Transverse colon (tissue), 4 donors: ENCODE measurements at regions not wholly inside any gene's neighbourhood (a gene's known extent, or its start where the extent isn't known, plus 50 kb on each side); places are given as distances from the start of the nearest gene placed in this dataset.
"Not testable (repeated sequence)": the region's sequence is repeated elsewhere in the genome, so short reads cannot be mapped to it uniquely, and the experiment has no call there.

ENCODE experiments used
- DNase-seq: peaks from one replicate; pipeline ENCODE4 v3.0.0-alpha.2; 2019
- H3K27ac ChIP-seq, 4 donors: fragments of 200-600 bp; sonication (generic); 2 replicates each; pipeline ENCODE4 v1.5.1; 2016 to 2018; ENCODE audit warnings: inconsistent platforms in 4 of 4
- H3K27me3 ChIP-seq: fragments of 200-600 bp; sonication (generic); 2 replicates; pipeline ENCODE4 v1.5.1; 2017; ENCODE audit warnings: inconsistent platforms
- H3K36me3 ChIP-seq, 4 donors: fragments of 200-600 bp; sonication (generic); 2 replicates each; pipeline ENCODE4 v1.5.1; 2017 to 2019; ENCODE audit warnings: inconsistent platforms in 4 of 4
- H3K4me1 ChIP-seq, 4 donors: fragments of 200-600 bp; sonication (generic); 2 replicates each; pipeline ENCODE4 v1.5.1; 2017 to 2020; ENCODE audit warnings: inconsistent platforms in 4 of 4
- H3K4me3 ChIP-seq, 4 donors: fragments of 200-600 bp; sonication (generic); 1 replicate in 1 of 4; 2 replicates in 3 of 4; pipeline versions ENCODE4 v1.5.1 to v1.6.1; 2017 to 2019; ENCODE audit warnings: inconsistent platforms in 4 of 4
- H3K9me3 ChIP-seq, 2 donors: fragments of 200-600 bp; sonication (generic); 2 replicates each; pipeline ENCODE4 v1.5.1; 2017 to 2019; ENCODE audit warnings: inconsistent platforms in 2 of 2
- CTCF ChIP-seq, 5 experiments: fragments of 200-600 bp in 3 of 5; fragments of 450-650 bp in 2 of 5; sonication (generic) in 3 of 5; IDR thresholded peaks; 1 replicate in 2 of 5; 2 replicates in 3 of 5; pipeline ENCODE4 v1.5.1; 2016 to 2017; ENCODE audit warnings: antibody characterized with exemption in 5 of 5, inconsistent platforms in 3 of 5, mild to moderate bottlenecking in 2 of 5, moderate library complexity in 1 of 5
- EP300 ChIP-seq: sonication (generic); formaldehyde crosslinking; IDR thresholded peaks from one replicate; pipeline ENCODE4 v1.6.1; 2017; ENCODE audit warnings: antibody characterized with exemption, low read depth
- POLR2A ChIP-seq: fragments of 450-650 bp; IDR thresholded peaks from one replicate; pipeline ENCODE4 v1.6.1; 2016; ENCODE audit warnings: antibody characterized with exemption, mild to moderate bottlenecking, moderate library complexity
- POLR2AphosphoS5 ChIP-seq, 3 donors: sonication (generic); formaldehyde crosslinking; IDR thresholded peaks; one replicate each; pipeline ENCODE4 v1.6.1; 2016; ENCODE audit warnings: antibody characterized with exemption in 3 of 3
- WGBS, 2 donors: methylation state at CpG; one replicate each; pipeline ENCODE4 v1.1.5; 2018; ENCODE audit warnings: low coverage in 1 of 2; 5-methylcytosine and 5-hydroxymethylcytosine counted together
- in situ Hi-C, 4 donors: fragments of 200-750 bp; cut with MboI; loops; one replicate each; pipeline versions ENCODE4 v1.15.0 to v1.15.1; 2017; ENCODE audit warnings: low sequenced_read_pairs in 3 of 4, low pct_ligation_motif_present in 1 of 4, low pct_unique_long_range_greater_than_20kb in 1 of 4
- intact Hi-C: fragments of 100-400 bp; cut with DNase I; formaldehyde crosslinking; loops from one replicate; pipeline ENCODE4 v1.15.1; 2023; ENCODE audit warnings: low total_unique reads

GRCh38 chrX:73390628-73391567 is 56.0 kb upstream of the CDX4 start:
- DNase-seq, result no peak
- H3K27me3 ChIP-seq, result no peaks in the 10 kb centered on the region
- in situ Hi-C loops, result no loop called here

GRCh38 chrX:73366696-73367095 is 80.2 kb upstream of the CDX4 start:
- intact Hi-C loops (no loop called here), in situ Hi-C loops (no loop called here)
- no peaks in the 10 kb centered on the region for H3K27me3 ChIP-seq
- no peaks in the 10 kb centered on the region for H3K36me3 ChIP-seq
- H3K9me3 ChIP-seq, result no peaks in the 10 kb centered on the region
- no peak overlapping the region for H3K27ac ChIP-seq
- no peaks in the 10 kb centered on the region for H3K4me1 ChIP-seq
- 79% methylated on average over 1 of the region's 1 CpG; no CpG with 5 or more reads in 1 of the 2 donors for WGBS, 2 donors
- no peak for TF ChIP-seq POLR2A
- no peak for TF ChIP-seq CTCF (IDR thresholded peaks at IDR 0.05)
- no peak for TF ChIP-seq POLR2AphosphoS5 (IDR thresholded peaks at IDR 0.05)
- no peak for TF ChIP-seq EP300
- no peak for DNase-seq
- no peak overlapping the region for H3K4me3 ChIP-seq

More at GRCh38 chrX:73390628-73391567, 56.0 kb upstream of the CDX4 start:
- no peaks in the 10 kb centered on the region for H3K36me3 ChIP-seq
- H3K4me3 ChIP-seq, result no peak overlapping the region
- H3K27ac ChIP-seq, result no peak overlapping the region
- WGBS, 2 donors, result 82% methylated on average over 5 of the region's 5 CpGs; no CpG with 5 or more reads in 1 of the 2 donors
- H3K9me3 ChIP-seq, result no peaks in the 10 kb centered on the region
- intact Hi-C loops, result no loop called here
- H3K4me1 ChIP-seq, result no peaks in the 10 kb centered on the region
- TF ChIP-seq POLR2A (no peak), EP300 (no peak), CTCF (IDR thresholded peaks at IDR 0.05) (no peak), POLR2AphosphoS5 (IDR thresholded peaks at IDR 0.05) (no peak)

- WGBS, 2 donors, result 77% methylated on average over 4 of the region's 4 CpGs; no CpG with 5 or more reads in 1 of the 2 donors
- in situ Hi-C loops, H3K4me3 ChIP-seq, H3K36me3 ChIP-seq, H3K4me1 ChIP-seq, DNase-seq, H3K9me3 ChIP-seq, H3K27ac ChIP-seq, H3K27me3 ChIP-seq: not testable (repeated sequence)
- intact Hi-C loops, result loop anchor here (2.0 kb wide), 1 partner anchor 54 kb away; no protein-coding TSS in a partner anchor
Measured at GRCh38 chrX:73357294-73357693, 89.6 kb upstream of the CDX4 start.

- no peaks in the 10 kb centered on the region for H3K4me1 ChIP-seq
- H3K36me3 ChIP-seq, result no peaks in the 10 kb centered on the region
- in situ Hi-C loops, result no loop called here
- intact Hi-C loops, result no loop called here
- 63 to 100% methylated on average over 1 of the region's 1 CpG for WGBS, 2 donors
- TF ChIP-seq POLR2AphosphoS5 (IDR thresholded peaks at IDR 0.05) (no peak), EP300 (no peak), POLR2A (no peak), CTCF (IDR thresholded peaks at IDR 0.05) (no peak)
- H3K9me3 ChIP-seq, result no peaks in the 10 kb centered on the region
- no peak overlapping the region for H3K27ac ChIP-seq
- H3K27me3 ChIP-seq, result no peaks in the 10 kb centered on the region
- no peak overlapping the region for H3K4me3 ChIP-seq
- no peak for DNase-seq
Measured at GRCh38 chrX:73348977-73349376, 97.9 kb upstream of the CDX4 start.
